ENCODE measurements at regions not wholly inside any gene's neighbourhood (a gene's known extent, or its start where the extent isn't known, plus 50 kb on each side); places are given as distances from the start of the nearest gene placed in this dataset.

- no peak for DNase-seq
Observed at GRCh38 chr18:40698129-40698528, 1256.9 kb upstream of the PIK3C3 start.

- no peak for DNase-seq
Observed at GRCh38 chr18:40695526-40695925, 1259.5 kb upstream of the PIK3C3 start.

- DNase-seq = no peak
Observed at GRCh38 chr18:40692871-40693270, 1262.2 kb upstream of the PIK3C3 start.

GRCh38 chr18:40690062-40690461 is 1265.0 kb upstream of the PIK3C3 start:
- no peak for DNase-seq

- no peak for DNase-seq
Observed at GRCh38 chr18:40687399-40687798, 1267.6 kb upstream of the PIK3C3 start.

GRCh38 chr18:40686836-40687235 is 1268.2 kb upstream of the PIK3C3 start:
- no peak for DNase-seq

DNA sequence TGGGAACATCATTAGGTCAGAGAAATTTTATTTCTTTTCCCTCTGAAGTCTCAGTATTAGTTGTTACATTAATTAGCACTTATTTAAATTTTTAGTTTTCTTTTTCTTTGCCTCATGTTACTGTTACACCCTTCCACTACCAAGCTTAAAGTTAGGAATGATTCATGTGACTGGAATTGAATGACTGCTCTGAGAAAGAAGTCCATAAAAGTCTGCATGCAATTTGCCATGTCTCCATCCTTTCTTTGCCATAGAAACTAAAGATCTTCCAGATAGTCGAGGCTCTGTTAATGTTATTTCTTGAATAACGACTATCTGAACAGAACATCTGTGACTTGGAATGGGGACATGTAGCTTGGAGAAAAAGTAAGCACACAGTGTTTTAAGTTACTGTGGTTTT is 1269.8 kb upstream of the PIK3C3 start:
- no peak for DNase-seq

GRCh38 chr18:40678318-40678717 is 1276.7 kb upstream of the PIK3C3 start:
- no peak for DNase-seq

DNA sequence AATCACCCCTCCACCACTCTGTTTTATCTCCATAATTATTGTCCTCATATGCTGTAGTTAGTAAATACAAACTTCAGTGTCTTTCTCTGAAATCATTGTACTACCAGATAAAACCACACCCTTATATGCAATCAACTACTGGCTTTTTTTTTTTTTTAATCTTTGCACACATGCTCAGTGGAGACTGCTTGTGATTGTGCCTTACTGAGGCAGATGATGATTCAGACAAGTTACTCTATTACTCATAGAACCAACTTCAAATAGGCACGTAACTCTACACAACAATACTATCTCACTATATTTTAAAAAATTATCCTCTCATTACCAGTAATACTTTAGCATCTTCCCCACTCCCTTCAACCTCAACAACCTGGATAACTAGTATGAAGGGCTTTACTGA is 1278.4 kb upstream of the PIK3C3 start:
- DNase-seq = no peak

GRCh38 chr18:40673150-40673549 is 1281.9 kb upstream of the PIK3C3 start:
- DNase-seq = no peak

GRCh38 chr18:40672590-40672989 is 1282.4 kb upstream of the PIK3C3 start:
- DNase-seq = no peak

DNA sequence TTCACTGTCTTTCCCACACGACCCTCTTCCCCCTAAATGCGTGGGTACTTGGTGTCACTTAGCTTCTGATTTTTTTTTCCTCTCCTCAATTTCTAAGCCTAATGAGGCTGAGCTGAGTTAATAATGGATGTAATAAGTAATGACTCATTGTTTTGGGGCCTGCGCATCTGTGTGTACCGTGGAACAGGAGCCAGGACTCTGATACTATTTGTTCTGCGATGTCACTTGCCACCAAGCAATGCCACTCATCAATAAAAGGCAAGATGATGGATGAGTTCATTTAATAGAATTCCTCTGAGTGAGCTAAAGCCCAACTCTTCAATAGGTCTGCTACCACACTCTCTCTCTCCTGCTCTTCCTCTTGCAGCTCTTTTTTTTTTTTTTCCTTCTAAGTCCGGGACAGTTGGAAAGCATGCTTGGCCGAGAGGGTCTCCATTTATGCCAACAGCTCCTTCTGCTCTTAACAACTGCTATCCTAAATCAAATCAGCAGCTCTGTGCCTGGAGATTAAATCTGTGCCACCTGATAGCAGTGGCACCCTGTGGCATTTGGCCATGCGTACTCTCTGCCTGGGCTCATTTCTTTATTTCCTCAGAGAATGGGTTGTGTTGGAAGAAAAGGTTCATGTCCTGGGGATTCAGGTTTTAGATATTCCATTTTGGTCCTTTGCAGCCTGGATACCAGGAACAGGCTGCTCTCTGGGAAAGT is 1284.2 kb upstream of the PIK3C3 start:
- no peak for DNase-seq

- no peak for DNase-seq
Observed at GRCh38 chr18:40662898-40663437, 1292.1 kb upstream of the PIK3C3 start.

DNA sequence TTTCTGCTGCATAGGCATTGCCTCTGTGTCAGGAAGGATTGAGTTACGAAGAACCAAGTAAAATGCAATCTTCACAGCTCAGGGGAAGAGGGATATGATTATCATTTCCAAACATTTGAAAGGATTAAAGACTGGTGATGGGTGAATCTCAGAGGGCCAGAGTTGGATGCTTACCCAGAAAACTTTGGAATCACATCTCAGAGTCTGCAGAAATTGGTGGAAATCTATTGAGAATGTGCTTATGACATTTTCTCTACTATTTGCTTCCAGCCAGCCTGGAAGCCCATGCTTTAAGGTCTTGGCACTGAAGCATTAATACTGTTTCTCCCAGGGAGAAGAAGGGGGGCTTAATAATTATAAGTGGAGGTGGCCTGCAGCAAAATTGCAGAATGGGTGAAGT is 1301.4 kb upstream of the PIK3C3 start:
- DNase-seq = no peak

- DNase-seq = no peak
Observed at GRCh38 chr18:40652321-40652720, 1302.7 kb upstream of the PIK3C3 start.

- no peak for DNase-seq
Observed at GRCh38 chr18:40651163-40651562, 1303.9 kb upstream of the PIK3C3 start.

GRCh38 chr18:40642692-40643229 is 1312.3 kb upstream of the PIK3C3 start:
- DNase-seq = no peak

DNA sequence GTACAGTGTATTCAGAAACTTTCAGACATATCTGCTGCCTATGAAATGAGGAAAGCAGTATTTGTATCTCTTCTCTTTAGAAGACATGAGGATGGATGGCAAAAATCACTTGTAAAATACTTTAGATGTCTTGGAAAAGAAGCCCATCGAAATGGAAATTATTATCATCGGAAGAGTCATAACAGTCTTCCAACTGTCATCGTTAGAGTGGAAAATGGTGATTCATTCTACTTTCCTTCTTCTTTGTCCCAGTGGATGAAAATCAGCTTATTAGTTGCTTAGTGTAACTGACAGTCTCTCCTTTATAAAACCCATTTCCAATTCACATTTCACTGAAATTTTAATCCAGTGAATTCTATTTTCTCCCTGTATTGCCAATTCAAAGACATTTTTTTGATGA is 1323.7 kb upstream of the PIK3C3 start:
- DNase-seq = no peak

DNA sequence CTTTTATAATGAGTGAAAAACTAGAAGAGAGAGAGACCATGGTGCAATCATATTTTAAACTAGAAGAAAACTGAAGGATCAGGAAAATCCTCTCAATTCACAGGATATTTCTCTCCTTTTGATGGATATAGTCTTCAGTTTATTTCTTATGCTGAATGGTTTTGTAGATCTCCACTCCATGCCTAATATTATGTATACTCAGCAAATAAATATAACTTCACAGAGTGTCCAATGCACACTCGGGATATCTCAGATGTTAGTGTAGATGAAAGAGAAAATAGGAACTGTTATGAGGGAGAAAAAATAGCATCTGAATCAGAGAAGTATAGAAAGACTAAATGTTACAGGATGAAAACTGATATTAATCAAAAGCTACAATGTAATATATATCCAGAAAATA is 1324.5 kb upstream of the PIK3C3 start:
- no peak for DNase-seq

- DNase-seq = no peak
Observed at GRCh38 chr18:40624959-40625358, 1330.1 kb upstream of the PIK3C3 start.

DNA sequence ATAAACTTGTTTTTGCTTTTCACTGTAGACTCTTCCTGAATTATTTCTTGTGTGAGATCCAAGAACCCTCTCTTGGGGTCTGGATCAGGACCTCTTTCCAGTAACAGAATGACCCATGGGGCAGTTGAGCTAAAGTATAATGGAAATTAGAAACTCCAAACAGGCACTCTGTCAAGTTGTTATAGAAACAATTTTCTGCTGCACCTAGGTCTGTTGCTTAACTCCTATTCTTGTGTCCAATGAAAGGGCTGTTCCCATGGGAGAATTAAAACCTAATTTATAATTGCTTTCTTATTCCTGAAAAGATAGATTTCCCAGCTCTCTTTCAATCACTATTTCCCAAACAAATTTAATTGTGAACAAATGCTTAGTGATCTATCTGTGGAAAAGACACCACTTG is 1341.3 kb upstream of the PIK3C3 start:
- no peak for DNase-seq

DNA sequence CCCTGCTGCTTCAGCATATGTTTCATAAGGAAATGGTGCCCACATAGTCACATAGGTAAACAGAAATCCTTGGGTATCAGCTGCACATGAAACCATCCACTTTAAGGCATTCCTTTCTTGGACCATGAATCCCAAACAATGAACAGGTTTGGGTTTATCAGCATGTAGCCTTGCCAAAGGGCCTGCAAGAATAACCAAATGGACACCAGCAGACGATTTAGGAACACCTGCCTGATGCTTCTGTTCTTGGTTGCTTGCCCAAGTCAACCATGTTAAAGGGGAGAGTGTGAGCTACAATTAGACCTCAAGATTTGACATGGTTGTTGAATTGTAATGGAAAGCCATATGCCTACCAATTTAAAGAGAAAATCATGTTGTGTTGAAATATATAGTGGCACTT is 1342.7 kb upstream of the PIK3C3 start:
- no peak for DNase-seq

GRCh38 chr18:40608226-40608625 is 1346.8 kb upstream of the PIK3C3 start:
- no peak for DNase-seq

- DNase-seq = peak; percentile 83
Observed at GRCh38 chr18:40607542-40608148, 1347.4 kb upstream of the PIK3C3 start.
